HK-2 (cell line): ENCODE measurements at regions not wholly inside any gene's neighbourhood (a gene's known extent, or its start where the extent isn't known, plus 50 kb on each side); places are given as distances from the start of the nearest gene placed in this dataset.
"Not testable (repeated sequence)": the region's sequence is repeated elsewhere in the genome, so short reads cannot be mapped to it uniquely, and the experiment has no call there.

Source experiments
- DNase-seq: peaks from one replicate; pipeline ENCODE4 v3.0.0-alpha.2; 2018; ENCODE audit not compliant: unreplicated experiment

DNA sequence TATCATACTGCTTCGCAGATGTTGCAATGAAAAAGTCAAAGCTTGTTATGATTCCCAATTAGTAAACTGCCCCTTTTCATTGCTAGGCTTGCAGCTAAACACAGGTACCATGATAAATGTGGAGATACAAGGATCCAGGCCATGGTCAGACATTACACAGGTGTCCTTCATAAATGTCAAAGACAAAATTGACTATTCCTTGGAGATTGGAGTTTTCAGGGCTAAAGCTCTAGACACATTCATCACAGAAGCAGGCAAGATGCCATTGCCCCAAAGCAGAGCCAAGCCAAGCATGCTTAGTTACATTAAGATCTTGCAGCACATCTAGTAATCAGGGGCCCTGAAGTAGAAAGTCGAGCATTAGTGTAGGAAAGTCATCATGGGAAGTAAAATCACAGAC, 111.3 kb upstream of the INTU start:
- DNase-seq = no peak

DNA sequence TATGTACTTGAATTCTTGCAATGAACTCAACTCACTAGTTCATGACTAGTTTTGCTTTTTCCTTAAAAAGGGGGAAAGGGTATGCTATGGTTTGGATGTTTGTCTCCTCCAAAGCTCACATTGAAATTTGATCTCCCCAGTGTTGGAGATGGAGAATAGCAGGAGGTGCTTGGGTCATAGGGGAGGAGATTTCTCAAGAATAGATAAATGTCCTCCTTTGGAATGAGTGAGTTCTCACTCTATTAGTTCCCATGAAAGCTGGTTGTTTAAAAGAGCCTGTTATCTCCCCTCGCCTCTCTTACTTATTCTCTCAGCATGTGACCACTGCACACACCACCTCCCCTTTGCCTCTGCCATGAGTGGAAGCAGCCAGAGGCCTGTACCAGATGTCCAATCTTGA, 109.4 kb upstream of the INTU start:
- DNase-seq = no peak

GRCh38 chr4:127525608-127526007, 107.1 kb upstream of the INTU start:
- DNase-seq = no peak

DNA sequence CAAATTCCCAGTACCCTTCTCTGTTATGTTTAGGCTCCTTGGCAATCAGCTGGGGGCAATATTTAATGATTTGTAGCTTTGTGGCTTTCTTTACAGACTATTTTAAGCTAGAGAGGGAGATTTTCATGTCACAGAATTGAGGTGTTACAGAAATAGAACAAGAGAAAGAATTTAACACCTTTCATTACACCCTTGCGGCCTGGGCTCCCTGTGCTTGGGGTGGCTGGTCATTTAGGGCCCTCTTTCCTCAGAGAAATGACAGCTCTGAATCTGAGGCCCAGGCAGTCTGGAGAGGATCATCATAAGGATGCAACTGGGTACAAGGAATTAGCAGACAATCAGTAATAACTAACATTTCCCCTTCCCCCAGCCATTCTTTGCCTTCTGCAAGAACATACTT, 104.5 kb upstream of the INTU start:
- no peak for DNase-seq

DNA sequence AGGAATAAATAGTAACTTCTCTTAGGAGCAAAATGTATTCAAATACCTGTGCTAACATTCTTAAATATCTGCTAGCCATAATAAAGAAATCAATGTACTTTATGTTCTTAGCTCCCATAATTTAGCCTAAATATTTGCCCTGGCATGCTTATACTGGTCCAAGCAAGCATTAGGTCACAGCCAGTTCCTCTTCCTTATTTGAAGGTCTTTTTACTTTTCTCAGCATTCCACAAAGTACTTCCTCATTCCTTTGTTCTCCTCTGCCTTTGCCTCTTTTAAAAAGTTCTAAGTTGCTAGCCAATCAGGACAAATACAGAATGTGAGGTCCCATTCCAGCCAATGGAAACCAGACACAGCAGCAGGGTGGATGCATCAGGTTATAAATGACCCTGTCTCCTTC, 102.9 kb upstream of the INTU start:
- not testable (repeated sequence) for DNase-seq

DNA sequence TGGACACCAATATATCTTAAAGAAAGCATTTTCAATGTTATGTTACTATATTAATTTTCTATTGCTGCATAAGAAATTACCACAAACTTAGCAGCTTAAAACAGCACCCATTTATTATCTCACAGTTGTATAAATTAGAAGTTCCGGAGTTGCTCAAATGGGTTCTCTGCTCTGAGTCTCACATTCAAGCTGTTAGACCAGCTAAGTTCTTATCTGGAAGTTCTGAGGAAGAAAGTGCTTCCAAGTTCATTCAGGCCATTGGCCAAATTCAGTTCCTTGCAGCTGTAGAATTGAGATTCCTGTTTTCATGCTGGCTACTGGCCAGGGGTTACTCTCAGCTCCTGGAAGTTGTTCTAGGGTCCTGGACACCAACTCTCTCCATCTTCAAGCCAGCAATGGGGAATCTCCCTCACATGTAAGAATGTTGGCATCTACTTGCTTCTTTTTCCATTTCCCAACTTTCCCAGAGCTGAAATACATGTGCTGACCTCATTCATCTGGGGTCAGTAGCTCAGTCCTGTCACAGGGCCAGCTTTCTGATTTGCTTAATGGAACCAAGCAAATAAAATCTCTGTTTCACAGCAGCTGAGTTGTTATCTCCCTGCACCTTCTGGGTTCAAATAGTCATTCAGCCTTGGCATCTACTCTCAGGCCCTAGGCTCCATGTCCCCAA, 99.6 kb upstream of the INTU start:
- no peak for DNase-seq

GRCh38 chr4:127534041-127534825, 98.5 kb upstream of the INTU start:
- DNase-seq = no peak

- DNase-seq = no peak
Observed at GRCh38 chr4:127538016-127538415, 94.7 kb upstream of the INTU start.

GRCh38 chr4:127540497-127541025, 92.2 kb upstream of the INTU start:
- no peak for DNase-seq

DNA sequence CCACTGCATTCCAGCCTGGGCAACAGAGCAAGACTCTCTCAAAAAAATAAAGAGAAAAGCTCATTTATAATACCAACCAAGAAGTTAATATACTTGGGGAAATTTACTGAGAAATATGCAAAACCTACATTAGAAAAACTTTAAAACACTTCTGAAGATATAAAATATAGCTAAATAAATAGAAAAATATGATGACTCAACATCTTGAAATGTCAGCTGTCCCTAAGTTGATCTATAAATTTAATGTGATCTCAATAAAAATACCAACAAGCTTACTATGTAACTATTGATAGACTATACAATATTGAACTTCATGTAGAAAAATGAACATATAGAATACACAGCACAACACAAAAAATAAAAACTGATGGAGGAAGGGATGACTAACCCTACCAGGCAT, 87.5 kb upstream of the INTU start:
- no peak for DNase-seq

GRCh38 chr4:127548990-127549925, 83.5 kb upstream of the INTU start:
- no peak for DNase-seq

DNA sequence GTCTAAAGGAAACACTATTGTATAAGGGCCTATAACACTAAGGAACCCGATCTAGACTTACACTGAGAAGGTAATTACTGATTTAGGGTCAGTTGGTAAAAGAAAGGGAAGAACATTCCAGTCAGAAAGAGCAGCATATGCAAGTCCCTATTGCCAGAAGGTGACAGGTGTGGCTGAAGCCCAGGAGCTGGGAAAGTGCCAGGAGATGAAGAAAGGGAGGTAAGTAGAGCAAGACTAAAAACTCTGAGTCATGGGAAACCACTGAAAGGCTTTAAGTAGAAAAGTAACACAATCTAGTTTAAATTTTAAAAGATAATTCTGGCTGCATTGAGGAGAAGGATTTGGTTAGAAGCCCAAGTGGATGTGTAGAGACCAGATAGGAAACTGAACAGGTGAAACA, 77.7 kb upstream of the INTU start:
- DNase-seq = peak; percentile 12

- DNase-seq = peak; percentile 29
Observed at GRCh38 chr4:127558088-127558487, 74.7 kb upstream of the INTU start.

DNA sequence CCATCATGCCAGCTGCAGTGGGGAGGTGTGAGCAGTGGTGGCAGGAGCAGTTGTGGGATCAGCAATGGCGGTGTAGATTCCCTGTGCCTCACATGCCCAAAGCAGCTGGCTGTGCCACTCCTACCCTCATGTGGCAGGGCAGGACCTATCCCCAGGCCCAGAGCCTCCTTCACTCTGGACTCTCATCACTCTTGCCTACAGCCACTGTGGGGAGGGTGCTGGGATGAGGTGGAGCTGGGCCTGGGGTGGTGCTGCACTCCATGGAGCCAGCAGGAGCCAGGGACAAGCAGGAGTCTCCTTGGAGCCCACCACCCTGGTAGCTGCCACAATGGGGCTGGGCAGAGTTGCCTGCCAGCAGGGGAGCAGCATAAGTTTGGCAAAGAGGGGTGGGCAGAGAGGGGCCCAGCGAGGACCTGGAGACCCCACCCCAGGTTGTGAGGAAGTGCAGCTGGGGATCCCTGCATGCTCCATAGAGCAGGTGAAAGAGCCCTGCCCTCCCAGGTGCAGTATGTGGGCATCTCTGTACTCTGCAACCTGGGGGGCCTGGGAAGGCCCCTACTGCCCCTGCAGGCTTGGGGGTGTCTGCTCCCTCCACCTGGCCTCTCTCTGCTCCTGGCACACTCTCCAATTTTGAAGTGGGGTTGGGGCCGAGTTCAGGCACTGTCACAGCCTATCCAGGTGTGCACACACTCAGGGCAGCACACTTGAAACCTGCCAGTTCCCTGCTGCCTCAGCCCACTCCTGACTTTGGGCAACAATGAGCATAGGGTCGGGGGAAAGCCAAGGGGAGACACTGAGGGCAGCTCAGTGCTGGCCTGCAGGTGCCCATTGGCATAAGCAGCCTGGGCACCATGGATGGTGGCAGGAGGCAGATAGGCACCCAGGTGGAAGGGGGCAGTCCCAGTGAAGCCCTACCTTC, 74.0 kb upstream of the INTU start:
- DNase-seq = no peak

- DNase-seq = no peak
Observed at GRCh38 chr4:127559981-127560380, 72.8 kb upstream of the INTU start.

- no peak for DNase-seq
Observed at GRCh38 chr4:127560755-127561154, 72.0 kb upstream of the INTU start.

DNA sequence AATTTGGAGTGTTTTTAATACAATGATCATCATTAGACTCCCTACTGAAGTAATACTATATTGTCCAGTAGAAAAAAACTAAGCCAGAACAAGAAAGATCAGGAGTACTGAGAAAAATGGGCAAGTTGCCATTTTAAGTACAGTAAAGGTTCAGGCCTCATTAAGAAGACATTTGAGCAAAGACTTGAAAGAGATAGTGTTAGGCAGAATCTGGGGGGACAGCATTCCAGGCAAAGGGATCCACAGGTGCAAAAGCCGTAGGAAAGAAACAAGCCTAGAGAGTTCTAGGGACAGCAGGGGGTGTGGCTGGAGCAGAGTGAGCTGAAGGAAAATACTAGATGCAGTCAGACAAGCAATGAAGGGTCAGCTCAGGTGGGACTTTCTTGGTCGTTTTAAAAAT, 58.1 kb upstream of the INTU start:
- no peak for DNase-seq

GRCh38 chr4:127575888-127576287, 56.9 kb upstream of the INTU start:
- DNase-seq = no peak

DNA sequence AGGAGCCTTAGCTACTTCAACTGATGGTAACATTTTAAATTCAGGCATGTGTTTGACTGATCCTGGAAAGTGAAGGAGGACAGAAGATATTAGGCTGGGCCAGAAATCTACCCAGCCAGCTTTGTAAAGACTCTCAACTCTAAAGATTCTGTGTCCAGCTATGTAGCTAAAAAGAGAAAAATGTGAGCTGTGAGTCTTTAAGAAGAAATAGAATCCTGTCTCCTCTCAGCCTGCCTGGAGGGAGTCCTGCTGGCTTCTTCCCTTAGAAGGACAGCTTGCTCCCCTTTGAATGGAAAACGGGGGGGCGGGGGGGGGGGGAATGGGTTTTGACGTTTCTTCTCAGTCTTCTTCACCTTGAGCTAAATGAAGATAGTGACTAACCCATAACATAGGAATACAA, 54.3 kb upstream of the INTU start:
- DNase-seq = no peak

- DNase-seq = no peak
Observed at GRCh38 chr4:127578967-127579366, 53.8 kb upstream of the INTU start.

DNA sequence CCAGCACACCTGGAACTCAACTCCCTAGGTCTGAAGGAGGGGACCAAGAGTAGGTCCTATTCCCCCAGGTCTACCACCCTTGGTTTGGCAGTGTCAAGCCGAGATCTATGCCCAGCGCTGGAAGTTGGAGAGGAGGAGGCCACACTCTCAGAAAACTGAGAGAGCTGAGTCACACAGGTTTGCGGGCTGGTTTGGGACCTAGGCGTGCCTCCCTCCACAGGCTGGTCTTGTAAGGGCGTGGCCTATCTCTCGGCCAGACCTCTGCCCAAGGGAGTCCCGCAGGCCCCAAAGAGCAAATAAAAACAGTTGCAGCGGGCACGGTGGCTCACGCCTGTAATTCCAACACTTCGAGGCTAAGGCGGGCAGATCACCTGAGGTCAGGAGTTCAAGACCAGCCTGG, 52.9 kb upstream of the INTU start:
- no peak for DNase-seq
